Lower lobe of right lung (tissue), 2 donors: ENCODE measurements at regions not wholly inside any gene's neighbourhood (a gene's known extent, or its start where the extent isn't known, plus 50 kb on each side); places are given as distances from the start of the nearest gene placed in this dataset.

Source experiments
- ATAC-seq, 2 donors: fragments of 200-7000 bp; cut with Tn5 transposase; one replicate each; pipeline ENCODE4 v1.9.1; 2020 to 2022; ENCODE audit warnings: mild to moderate bottlenecking in 2 of 2, moderate library complexity in 2 of 2
- DNase-seq: peaks from one replicate; pipeline ENCODE4 v3.0.0-alpha.2; 2020
- H3K27ac ChIP-seq: fragments of 200-600 bp; one replicate; pipeline ENCODE4 v1.8.0; 2022
- H3K27me3 ChIP-seq: fragments of 200-600 bp; one replicate; pipeline ENCODE4 v1.8.0; 2022; ENCODE audit warnings: low read depth
- H3K36me3 ChIP-seq: fragments of 200-600 bp; one replicate; pipeline ENCODE4 v1.8.0; 2022; ENCODE audit warnings: mild to moderate bottlenecking
- H3K4me1 ChIP-seq: fragments of 200-600 bp; one replicate; pipeline ENCODE4 v1.8.0; 2022
- H3K4me3 ChIP-seq: fragments of 200-600 bp; one replicate; pipeline ENCODE4 v1.8.0; 2022; ENCODE audit warnings: mild to moderate bottlenecking
- H3K9me3 ChIP-seq: fragments of 200-600 bp; one replicate; pipeline ENCODE4 v1.8.0; 2022
- CTCF ChIP-seq: fragments of 200-600 bp; IDR thresholded peaks from one replicate; pipeline ENCODE4 v1.8.0; 2022; ENCODE audit warnings: antibody characterized with exemption, mild to moderate bottlenecking
- intact Hi-C: fragments of 100-400 bp; cut with DNase I; formaldehyde crosslinking; loops from one replicate; pipeline ENCODE4 v1.11.0; 2022
- donor health status: DM: no; HTN: yes; CAD: no; lungs with severe emphysema.

DNA sequence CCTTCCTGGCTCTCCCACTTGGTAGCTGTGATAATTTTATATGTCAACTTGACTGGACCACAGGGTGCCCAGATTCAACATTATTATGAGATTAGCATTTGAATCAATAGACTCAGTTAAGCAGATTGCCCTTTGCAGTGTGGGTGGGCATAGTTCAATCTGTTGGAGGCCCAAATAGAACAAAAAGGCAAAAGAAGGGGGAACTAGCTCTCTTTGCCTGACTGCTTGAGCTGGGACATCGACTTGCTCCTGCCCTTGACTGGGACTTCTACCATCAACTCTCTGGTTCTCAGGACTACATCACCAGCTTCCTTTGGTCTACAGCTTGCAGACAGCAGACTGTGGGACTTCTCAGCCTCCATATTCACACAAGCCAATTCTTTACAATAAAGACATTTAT lies 1189.2 kb downstream of the BCL11B start:
- no peaks in the 10 kb centered on the region for H3K4me1 ChIP-seq
- H3K4me3 ChIP-seq: no peak overlapping the region
- no peaks in the 10 kb centered on the region for H3K27me3 ChIP-seq
- no peak for TF ChIP-seq CTCF
- no peaks in the 10 kb centered on the region for H3K36me3 ChIP-seq
- no peaks in the 10 kb centered on the region for H3K9me3 ChIP-seq
- intact Hi-C loops: no loop called here
- no peak overlapping the region for H3K27ac ChIP-seq
- ATAC-seq (no peak), DNase-seq (no peak)

DNA sequence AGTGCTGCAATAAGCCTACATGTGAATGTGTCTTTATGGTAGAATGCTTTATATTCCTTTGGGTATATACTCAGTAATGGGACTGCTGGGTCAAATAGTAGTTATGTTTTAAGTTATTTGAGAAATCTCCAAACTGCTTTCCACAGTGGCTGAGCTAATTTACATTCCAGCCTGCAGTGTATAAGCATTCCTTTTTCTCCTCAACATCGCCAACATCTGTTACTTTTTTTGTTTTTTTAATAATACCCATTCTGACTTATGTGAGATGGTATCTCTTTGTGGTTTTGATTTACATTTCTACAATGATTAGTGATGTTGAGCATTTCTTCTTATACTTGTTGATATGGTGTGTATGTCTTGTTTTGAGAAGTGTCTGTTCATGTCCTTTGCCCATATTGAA lies 1186.2 kb downstream of the BCL11B start:
- TF ChIP-seq CTCF: no peak
- H3K27ac ChIP-seq: no peak overlapping the region
- H3K4me3 ChIP-seq: no peak overlapping the region
- no peaks in the 10 kb centered on the region for H3K27me3 ChIP-seq
- H3K4me1 ChIP-seq: no peaks in the 10 kb centered on the region
- no peak for DNase-seq
- no peaks in the 10 kb centered on the region for H3K9me3 ChIP-seq
- ATAC-seq: no peak
- intact Hi-C loops: no loop called here
- no peaks in the 10 kb centered on the region for H3K36me3 ChIP-seq

DNA sequence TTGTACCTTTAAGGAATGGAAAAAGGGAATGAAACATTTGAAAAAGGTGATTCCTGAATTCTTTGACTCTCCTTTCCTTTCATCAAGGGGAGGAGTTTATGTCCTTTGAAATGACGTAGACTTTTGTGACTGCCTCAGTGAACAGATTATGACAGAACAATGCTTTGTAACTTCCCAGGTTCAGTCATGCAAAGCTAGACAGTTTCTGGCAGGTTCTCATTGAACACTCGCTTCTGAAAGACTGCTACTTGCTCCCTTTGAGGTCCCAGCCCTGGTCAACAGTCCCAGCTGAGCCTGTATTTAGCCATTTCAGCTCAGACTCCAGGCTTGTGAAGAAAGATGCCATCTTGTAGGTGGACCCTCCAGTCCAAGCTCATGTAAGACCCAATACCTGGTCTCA lies 1178.9 kb downstream of the BCL11B start:
- no peak overlapping the region for H3K27ac ChIP-seq
- no peaks in the 10 kb centered on the region for H3K9me3 ChIP-seq
- intact Hi-C loops: no loop called here
- ATAC-seq (no peak), DNase-seq (no peak)
- no peaks in the 10 kb centered on the region for H3K4me1 ChIP-seq
- H3K4me3 ChIP-seq: no peak overlapping the region
- TF ChIP-seq CTCF: no peak
- no peaks in the 10 kb centered on the region for H3K36me3 ChIP-seq
- H3K27me3 ChIP-seq: no peaks in the 10 kb centered on the region

GRCh38 chr14:98099527-98099926 lies 1172.5 kb downstream of the BCL11B start:
- TF ChIP-seq CTCF: no peak
- intact Hi-C loops: no loop called here
- Histone ChIP-seq H3K27ac (no peak overlapping the region), H3K27me3 (no peaks in the 10 kb centered on the region), H3K9me3 (no peaks in the 10 kb centered on the region), H3K4me1 (no peaks in the 10 kb centered on the region), H3K36me3 (no peaks in the 10 kb centered on the region), H3K4me3 (no peak overlapping the region)
- DNase-seq (no peak), ATAC-seq (no peak)

- Histone ChIP-seq H3K4me3 (no peak overlapping the region), H3K4me1 (no peaks in the 10 kb centered on the region), H3K36me3 (no peaks in the 10 kb centered on the region), H3K27ac (no peak overlapping the region), H3K9me3 (no peaks in the 10 kb centered on the region), H3K27me3 (no peaks in the 10 kb centered on the region)
- TF ChIP-seq CTCF: no peak
- ATAC-seq: no peak
- DNase-seq: no peak
- intact Hi-C loops: no loop called here
Observed at GRCh38 chr14:98101323-98101722, 1170.7 kb downstream of the BCL11B start.

DNA sequence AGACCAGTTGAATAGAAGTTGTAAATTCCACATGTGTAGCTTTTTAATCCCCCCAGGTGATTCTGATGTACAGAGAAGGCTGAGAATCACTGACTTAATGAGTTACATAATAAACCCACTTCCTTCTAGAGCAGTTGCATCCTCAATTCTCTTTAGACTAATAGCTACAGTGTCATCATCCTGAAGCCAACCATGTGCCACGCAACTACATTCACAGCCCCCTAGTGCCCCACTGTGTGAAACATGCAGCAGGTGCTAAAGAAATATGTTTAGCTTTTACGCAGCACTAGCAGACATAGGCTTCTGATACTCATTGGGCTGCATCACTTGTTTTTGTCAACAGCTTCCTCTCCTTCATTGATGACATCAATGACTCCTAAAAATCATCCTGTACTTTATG lies 1168.3 kb downstream of the BCL11B start:
- no peaks in the 10 kb centered on the region for H3K27me3 ChIP-seq
- H3K9me3 ChIP-seq: no peaks in the 10 kb centered on the region
- no peak for DNase-seq
- intact Hi-C loops: no loop called here
- no peak for ATAC-seq
- TF ChIP-seq CTCF: no peak
- H3K27ac ChIP-seq: no peak overlapping the region
- H3K36me3 ChIP-seq: no peaks in the 10 kb centered on the region
- no peak overlapping the region for H3K4me3 ChIP-seq
- H3K4me1 ChIP-seq: no peaks in the 10 kb centered on the region
